ENCODE measurements at regions not wholly inside any gene's neighbourhood (a gene's known extent, or its start where the extent isn't known, plus 50 kb on each side); places are given as distances from the start of the nearest gene placed in this dataset.
"Not testable (repeated sequence)": the region's sequence is repeated elsewhere in the genome, so short reads cannot be mapped to it uniquely, and the experiment has no call there.

DNA sequence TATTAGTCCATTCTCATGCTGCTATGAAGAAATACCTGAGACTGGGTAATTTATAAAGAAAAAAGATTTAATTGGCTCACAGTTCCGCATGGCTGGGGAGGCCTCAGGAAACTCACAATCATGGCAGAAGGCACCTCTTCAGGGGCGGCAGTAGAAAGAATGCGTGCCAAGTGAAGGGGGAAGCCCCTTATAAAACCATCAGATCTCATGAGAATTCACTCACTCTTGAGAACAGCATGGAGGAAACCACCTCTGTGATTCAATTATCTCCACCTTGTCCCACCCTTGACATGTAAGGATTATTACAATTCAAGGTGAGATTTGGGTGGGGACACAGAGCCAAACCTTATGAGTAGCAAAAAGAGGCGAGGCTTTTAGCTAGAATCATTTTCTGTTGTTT lies 60.7 kb upstream of the P2RY1 start:
- H3K27me3 ChIP-seq (ENCODE audit: control insufficient read depth, insufficient read depth, low read length); H3K4me1 ChIP-seq (ENCODE audit: control insufficient read depth, insufficient read depth, low read length); H3K36me3 ChIP-seq (ENCODE audit: control insufficient read depth, insufficient read depth, low read length); H3K9me3 ChIP-seq (ENCODE audit: control insufficient read depth, low read length); H3K4me3 ChIP-seq (ENCODE audit: low read length); H3K9ac ChIP-seq (ENCODE audit: low read length): not testable (repeated sequence)

DNA sequence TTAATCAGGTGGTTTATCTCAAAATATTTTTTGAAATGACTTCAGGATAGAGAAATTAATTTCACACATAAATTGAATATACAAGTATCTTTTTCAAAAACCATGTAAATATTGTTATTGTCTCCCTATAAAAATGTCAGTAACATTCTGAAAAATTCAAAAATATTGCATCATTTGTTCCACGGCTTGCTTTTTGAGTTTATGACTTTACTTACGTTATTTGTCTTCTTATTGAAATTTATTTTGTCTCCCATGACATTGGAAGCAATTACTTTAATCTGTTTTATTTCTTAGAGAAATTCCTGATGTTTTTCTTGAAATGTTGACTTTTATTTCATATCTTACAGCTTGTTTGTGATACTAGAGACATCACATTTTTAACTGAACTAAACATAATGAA lies 56.9 kb upstream of the P2RY1 start:
- Histone ChIP-seq H3K4me1 (ENCODE audit: control insufficient read depth, insufficient read depth, low read length) (no peaks in the 10 kb centered on the region), H3K9me3 (ENCODE audit: control insufficient read depth, low read length) (no peaks in the 10 kb centered on the region), H3K27me3 (ENCODE audit: control insufficient read depth, insufficient read depth, low read length) (no peaks in the 10 kb centered on the region), H3K9ac (ENCODE audit: low read length) (no peak overlapping the region), H3K4me3 (ENCODE audit: low read length) (no peak overlapping the region), H3K36me3 (ENCODE audit: control insufficient read depth, insufficient read depth, low read length) (no peaks in the 10 kb centered on the region)

DNA sequence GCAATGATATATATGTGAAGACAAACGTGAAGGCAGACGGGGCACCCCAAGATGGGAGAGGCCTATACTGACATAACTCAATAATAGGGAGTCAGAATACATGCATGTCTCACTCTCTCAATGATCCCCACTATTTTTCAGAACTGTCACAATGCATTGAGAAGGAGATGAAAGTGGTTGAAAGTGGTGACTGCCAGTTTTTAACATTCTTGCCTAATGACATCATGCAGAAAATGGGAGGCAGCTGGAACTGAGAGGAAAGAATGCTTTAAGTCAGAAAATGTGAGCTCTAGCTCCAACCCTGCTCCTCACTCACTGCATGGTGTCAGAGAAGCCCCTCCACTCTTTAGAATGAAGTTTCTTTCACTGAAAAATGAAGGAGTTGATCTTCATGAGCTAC lies 55.3 kb upstream of the P2RY1 start:
- H3K4me1 ChIP-seq (ENCODE audit: control insufficient read depth, insufficient read depth, low read length), result no peaks in the 10 kb centered on the region
- H3K27me3 ChIP-seq (ENCODE audit: control insufficient read depth, insufficient read depth, low read length), result no peaks in the 10 kb centered on the region
- no peaks in the 10 kb centered on the region for H3K9me3 ChIP-seq (ENCODE audit: control insufficient read depth, low read length)
- no peak overlapping the region for H3K4me3 ChIP-seq (ENCODE audit: low read length)
- no peak overlapping the region for H3K9ac ChIP-seq (ENCODE audit: low read length)
- H3K36me3 ChIP-seq (ENCODE audit: control insufficient read depth, insufficient read depth, low read length), result no peaks in the 10 kb centered on the region

DNA sequence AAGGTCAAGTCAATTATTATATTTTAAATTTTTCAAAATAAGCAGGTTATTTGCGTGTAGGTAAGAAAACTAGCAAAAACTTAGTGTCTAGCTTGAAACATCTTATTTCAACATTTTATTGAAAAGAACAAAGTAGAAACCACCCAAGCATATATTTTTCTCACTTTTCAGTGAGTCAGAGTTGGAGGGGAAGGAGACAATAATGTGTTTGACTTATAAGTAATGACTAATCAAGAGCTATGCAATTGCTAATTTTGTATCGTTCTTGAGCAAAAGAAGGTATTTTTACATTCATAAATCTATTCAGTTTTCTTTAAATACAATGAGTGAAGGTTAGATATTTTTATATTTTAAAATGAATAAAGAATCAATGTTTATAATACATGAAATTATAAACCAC lies 54.4 kb upstream of the P2RY1 start:
- Histone ChIP-seq H3K4me1 (ENCODE audit: control insufficient read depth, insufficient read depth, low read length) (no peaks in the 10 kb centered on the region), H3K4me3 (ENCODE audit: low read length) (no peak overlapping the region), H3K9me3 (ENCODE audit: control insufficient read depth, low read length) (no peaks in the 10 kb centered on the region), H3K36me3 (ENCODE audit: control insufficient read depth, insufficient read depth, low read length) (no peaks in the 10 kb centered on the region), H3K27me3 (ENCODE audit: control insufficient read depth, insufficient read depth, low read length) (no peaks in the 10 kb centered on the region), H3K9ac (ENCODE audit: low read length) (no peak overlapping the region)

DNA sequence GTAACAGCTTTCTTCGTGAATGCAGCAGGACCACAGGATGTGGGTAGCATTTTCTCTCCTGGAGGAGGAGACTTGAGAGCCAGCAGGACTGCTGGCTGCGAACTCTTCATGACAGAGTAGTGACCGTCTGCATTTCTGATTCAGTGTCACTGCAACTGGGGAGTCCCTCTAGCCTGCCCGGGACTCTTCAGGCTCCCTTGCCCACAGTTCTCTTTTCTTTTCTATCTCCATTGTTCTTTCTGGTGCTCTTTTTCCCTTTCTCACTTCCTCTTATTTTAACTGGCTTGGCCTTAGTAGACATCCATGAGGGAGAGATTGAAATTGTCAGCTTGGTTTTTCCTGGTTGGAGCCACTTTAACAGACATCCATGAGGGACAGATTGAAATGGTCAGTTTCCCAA lies 49.9 kb upstream of the P2RY1 start:
- H3K4me1 ChIP-seq (ENCODE audit: control insufficient read depth, insufficient read depth, low read length), result no peaks in the 10 kb centered on the region
- H3K36me3 ChIP-seq (ENCODE audit: control insufficient read depth, insufficient read depth, low read length), result no peaks in the 10 kb centered on the region
- H3K27me3 ChIP-seq (ENCODE audit: control insufficient read depth, insufficient read depth, low read length), result no peaks in the 10 kb centered on the region
- H3K4me3 ChIP-seq (ENCODE audit: low read length), result no peak overlapping the region
- no peak overlapping the region for H3K9ac ChIP-seq (ENCODE audit: low read length)
- no peaks in the 10 kb centered on the region for H3K9me3 ChIP-seq (ENCODE audit: control insufficient read depth, low read length)
